CD14-positive monocyte (primary cell): ENCODE measurements at regions not wholly inside any gene's neighbourhood (a gene's known extent, or its start where the extent isn't known, plus 50 kb on each side); places are given as distances from the start of the nearest gene placed in this dataset.

Experiments used
- DNase-seq, 3 donors: peaks; one replicate each; pipeline ENCODE4 v3.0.0-alpha.2; 2011 to 2022
- H2AFZ ChIP-seq: 2 replicates; pipeline ENCODE4 v1.6.0; 2012; ENCODE audit warnings: mild to moderate bottlenecking, low read depth, low read length, inconsistent platforms; ENCODE audit not compliant: insufficient read depth, poor library complexity, severe bottlenecking
- H3K27ac ChIP-seq, 2 donors: 1 replicate in 1 of 2; 2 replicates in 1 of 2; pipeline ENCODE4 v1.5.1; 2012 to 2013; ENCODE audit warnings: low read length in 2 of 2, control low read depth in 1 of 2, inconsistent platforms in 1 of 2, low read depth in 1 of 2, mild to moderate bottlenecking in 1 of 2
- H3K27me3 ChIP-seq, 2 donors: one replicate each; pipeline versions ENCODE4 v1.6.0 to v1.6.1; 2011 to 2013; ENCODE audit warnings: low read length in 2 of 2; ENCODE audit not compliant: control insufficient read depth in 2 of 2, insufficient read depth in 2 of 2
- H3K36me3 ChIP-seq, 2 donors: replicated peaks in 1 of 2; 1 replicate in 1 of 2; 2 replicates in 1 of 2; pipeline versions ENCODE4 v1.5.1 to v1.6.1; 2012 to 2013; ENCODE audit warnings: low read length in 2 of 2, control low read depth in 1 of 2, inconsistent platforms in 1 of 2, mild to moderate bottlenecking in 1 of 2; ENCODE audit not compliant: insufficient read depth in 2 of 2, control insufficient read depth in 1 of 2
- H3K4me1 ChIP-seq, 2 donors: 1 replicate in 1 of 2; 2 replicates in 1 of 2; pipeline versions ENCODE4 v1.5.1 to v1.6.1; 2012 to 2013; ENCODE audit warnings: low read length in 2 of 2, control low read depth in 1 of 2, inconsistent platforms in 1 of 2, mild to moderate bottlenecking in 1 of 2, moderate library complexity in 1 of 2; ENCODE audit not compliant: insufficient read depth in 2 of 2, control insufficient read depth in 1 of 2
- H3K4me2 ChIP-seq: replicated peaks from 2 replicates; pipeline ENCODE3; 2012; ENCODE audit warnings: low read length, moderate library complexity, mild to moderate bottlenecking; ENCODE audit not compliant: poor library complexity, severe bottlenecking; ENCODE audit errors: extremely low read depth
- H3K4me3 ChIP-seq, 3 experiments: fragments of 200-600 bp in 1 of 3; sonication (generic) in 1 of 3; replicated peaks in 1 of 3; 1 replicate in 2 of 3; 2 replicates in 1 of 3; pipeline ENCODE4 v1.5.1; 2011 to 2013; ENCODE audit warnings: low read length in 3 of 3, mild to moderate bottlenecking in 3 of 3, control low read depth in 2 of 3, low read depth in 2 of 3, inconsistent platforms in 1 of 3, moderate library complexity in 1 of 3
- H3K79me2 ChIP-seq: 2 replicates; pipeline ENCODE4 v1.6.0; 2012; ENCODE audit warnings: mild to moderate bottlenecking, control low read depth, inconsistent platforms, low read length, moderate library complexity; ENCODE audit not compliant: insufficient read depth
- H3K9ac ChIP-seq: 2 replicates; pipeline ENCODE4 v1.6.0; 2017; ENCODE audit warnings: low read length, mild to moderate bottlenecking; ENCODE audit not compliant: insufficient read depth, poor library complexity, severe bottlenecking
- H3K9me3 ChIP-seq, 2 donors: replicated peaks in 1 of 2; 1 replicate in 1 of 2; 2 replicates in 1 of 2; pipeline versions ENCODE4 v1.5.1 to v1.6.1; 2012 to 2013; ENCODE audit warnings: low read length in 2 of 2, control low read depth in 1 of 2; ENCODE audit not compliant: control insufficient read depth in 1 of 2, insufficient read depth in 1 of 2
- H4K20me1 ChIP-seq: 2 replicates; pipeline ENCODE4 v1.6.0; 2012; ENCODE audit warnings: mild to moderate bottlenecking, low read length, control low read depth, moderate library complexity; ENCODE audit not compliant: insufficient read depth
- H3K27ac Mint-ChIP-seq, 7 donors: one replicate each; pipeline ENCODE4 v1.8.0; 2020; ENCODE audit warnings: mild to moderate bottlenecking in 7 of 7, mixed read lengths in 7 of 7, moderate library complexity in 6 of 7, inconsistent platforms in 2 of 7
- H3K27me3 Mint-ChIP-seq, 3 donors: one replicate each; pipeline ENCODE4 v1.8.0; 2021 to 2022; ENCODE audit warnings: low read depth in 3 of 3, mild to moderate bottlenecking in 3 of 3, mixed read lengths in 3 of 3, moderate library complexity in 3 of 3, inconsistent platforms in 1 of 3
- H3K36me3 Mint-ChIP-seq, 2 donors: one replicate each; pipeline ENCODE4 v1.8.0; 2020; ENCODE audit warnings: mixed read lengths in 2 of 2, inconsistent platforms in 1 of 2, mild to moderate bottlenecking in 1 of 2
- H3K4me1 Mint-ChIP-seq: one replicate; pipeline ENCODE4 v1.8.0; 2020; ENCODE audit warnings: mild to moderate bottlenecking, mixed read lengths
- H3K4me3 Mint-ChIP-seq, 2 donors: one replicate each; pipeline ENCODE4 v1.8.0; 2020; ENCODE audit warnings: mild to moderate bottlenecking in 2 of 2, mixed read lengths in 2 of 2, moderate library complexity in 1 of 2
- H3K9me3 Mint-ChIP-seq, 7 donors: one replicate each; pipeline ENCODE4 v1.8.0; 2020 to 2022; ENCODE audit warnings: mixed read lengths in 7 of 7, mild to moderate bottlenecking in 6 of 7, moderate library complexity in 6 of 7, inconsistent platforms in 2 of 7
- CTCF ChIP-seq: fragments of 200-600 bp; IDR thresholded peaks from one replicate; pipeline ENCODE4 v1.8.0; 2022; ENCODE audit warnings: antibody characterized with exemption, mild to moderate bottlenecking
- WGBS: methylation state at CpG from one replicate; pipeline ENCODE4 v1.1.5; 2013; ENCODE audit warnings: missing lambda C conversion rate; ENCODE audit not compliant: insufficient coverage; 5-methylcytosine and 5-hydroxymethylcytosine counted together
- intact Hi-C, 2 donors: fragments of 100-400 bp; cut with micrococcal nuclease; formaldehyde crosslinking; loops; one replicate each; pipeline versions ENCODE4 v1.15.0 to v1.15.1; 2023

- H3K79me2 ChIP-seq = no peaks in the 10 kb centered on the region
- no peak for TF ChIP-seq CTCF
- H3K36me3 ChIP-seq = no peaks in the 10 kb centered on the region
- H3K4me1 ChIP-seq = no peaks in the 10 kb centered on the region
- H3K4me2 ChIP-seq = no peak overlapping the region
- Mint-ChIP-seq H3K4me3 (no peak overlapping the region), H3K36me3 (no peaks in the 10 kb centered on the region), H3K27me3 (peaks cover 0 to 2% (median 0%) of the 10 kb centered on the region in 3 donors), H3K4me1 (no peaks in the 10 kb centered on the region), H3K9me3 (peaks cover 0 to 3% (median 0%) of the 10 kb centered on the region in 7 donors), H3K27ac (no peak overlapping the region)
- no peak overlapping the region for H3K9ac ChIP-seq
- DNase-seq = no peak
- no peak overlapping the region for H3K27ac ChIP-seq
- H3K27me3 ChIP-seq = no peaks in the 10 kb centered on the region
- intact Hi-C loops = no loop called here
- WGBS = 86% methylated on average over 1 of the region's 4 CpGs
- H3K4me3 ChIP-seq = no peak overlapping the region
- H3K9me3 ChIP-seq = no peaks in the 10 kb centered on the region
- no peak overlapping the region for H2AFZ ChIP-seq
- no peaks in the 10 kb centered on the region for H4K20me1 ChIP-seq
Observed at GRCh38 chr4:27928761-27929540, 1068.3 kb downstream of the STIM2 start.

GRCh38 chr4:27930291-27930690 lies 1069.7 kb downstream of the STIM2 start:
- Histone ChIP-seq H3K4me1 (no peaks in the 10 kb centered on the region), H3K79me2 (no peaks in the 10 kb centered on the region), H3K4me3 (no peak overlapping the region), H4K20me1 (no peaks in the 10 kb centered on the region), H3K27me3 (no peaks in the 10 kb centered on the region), H3K27ac (no peak overlapping the region), H2AFZ (no peak overlapping the region), H3K4me2 (no peak overlapping the region), H3K36me3 (no peaks in the 10 kb centered on the region), H3K9ac (no peak overlapping the region), H3K9me3 (no peaks in the 10 kb centered on the region)
- Mint-ChIP-seq H3K27ac (no peak overlapping the region), H3K9me3 (peaks cover 0 to 3% (median 0%) of the 10 kb centered on the region in 7 donors), H3K27me3 (peaks cover 0 to 2% (median 0%) of the 10 kb centered on the region in 3 donors), H3K36me3 (no peaks in the 10 kb centered on the region), H3K4me1 (no peaks in the 10 kb centered on the region), H3K4me3 (no peak overlapping the region)
- no peak for TF ChIP-seq CTCF
- DNase-seq = no peak
- WGBS = no CpG with 5 or more reads among the region's 3 CpGs
- intact Hi-C loops = no loop called here
